NCI-H526 (cell line): ENCODE measurements at regions not wholly inside any gene's neighbourhood (a gene's known extent, or its start where the extent isn't known, plus 50 kb on each side); places are given as distances from the start of the nearest gene placed in this dataset.
"Not testable (repeated sequence)": the region's sequence is repeated elsewhere in the genome, so short reads cannot be mapped to it uniquely, and the experiment has no call there.

ENCODE experiments used
- DNase-seq, 2 experiments: peaks; one replicate each; lab custom pipeline; 2025; lab: John Stamatoyannopoulos, UW

DNA sequence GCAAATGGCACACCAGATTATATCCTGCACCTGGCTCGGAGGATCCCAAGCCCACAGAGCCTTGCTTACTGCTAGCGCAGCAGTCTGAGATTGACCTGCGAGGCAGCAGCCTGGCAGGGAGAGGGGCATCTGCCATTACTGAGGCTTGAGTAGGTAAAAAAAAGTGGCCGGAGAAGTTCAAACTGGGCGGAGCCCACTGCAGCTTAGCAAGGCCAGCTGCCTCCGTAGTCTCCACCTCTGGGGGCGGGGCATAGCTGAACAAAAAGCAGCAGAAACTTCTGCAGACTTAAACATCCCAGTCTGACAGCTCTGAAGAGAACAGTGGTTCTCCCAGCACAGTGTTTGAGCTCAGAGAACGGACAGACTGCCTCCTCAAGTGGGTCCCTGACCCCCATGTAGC, 85.4 kb upstream of the TMEM170B start:
- DNase-seq: not testable (repeated sequence)

DNA sequence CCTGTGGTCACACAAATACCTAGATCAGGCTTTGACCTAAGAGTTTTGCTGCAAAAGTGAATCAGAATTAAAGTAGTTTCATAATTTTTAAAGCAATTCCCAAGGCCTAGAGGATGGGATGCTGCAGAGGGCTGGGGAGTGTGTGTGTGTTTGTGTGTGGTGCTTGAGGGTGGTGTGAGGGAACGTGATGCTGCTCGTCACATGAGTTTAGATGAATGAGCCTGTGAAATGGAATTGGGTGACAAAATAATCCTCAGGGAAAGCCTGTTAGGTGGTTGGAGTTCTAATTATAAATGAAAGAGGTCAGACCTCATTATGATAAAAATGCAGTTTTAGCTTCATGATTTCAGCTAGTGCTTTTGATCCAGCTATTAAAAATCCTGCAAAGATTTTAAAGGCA, 87.5 kb upstream of the TMEM170B start:
- no peak for DNase-seq

DNA sequence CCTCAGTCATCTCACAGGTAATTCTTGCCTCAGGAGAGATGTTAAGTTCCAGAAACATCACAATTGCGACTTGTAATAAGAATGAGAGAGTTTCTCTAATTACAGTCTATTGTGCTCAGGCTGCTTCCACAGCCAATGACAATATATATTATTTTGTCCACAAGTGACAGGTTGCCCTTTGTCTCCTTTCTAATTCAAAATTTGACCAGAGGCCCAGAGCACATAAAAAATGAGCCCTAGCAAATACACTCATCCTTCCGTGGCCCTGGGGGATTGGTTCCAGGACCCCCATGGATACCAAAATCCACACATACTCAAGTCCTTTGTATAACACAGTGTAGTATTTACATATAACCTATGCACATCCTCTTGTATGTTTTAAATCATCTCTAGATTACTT, 88.1 kb upstream of the TMEM170B start:
- DNase-seq: no peak

DNA sequence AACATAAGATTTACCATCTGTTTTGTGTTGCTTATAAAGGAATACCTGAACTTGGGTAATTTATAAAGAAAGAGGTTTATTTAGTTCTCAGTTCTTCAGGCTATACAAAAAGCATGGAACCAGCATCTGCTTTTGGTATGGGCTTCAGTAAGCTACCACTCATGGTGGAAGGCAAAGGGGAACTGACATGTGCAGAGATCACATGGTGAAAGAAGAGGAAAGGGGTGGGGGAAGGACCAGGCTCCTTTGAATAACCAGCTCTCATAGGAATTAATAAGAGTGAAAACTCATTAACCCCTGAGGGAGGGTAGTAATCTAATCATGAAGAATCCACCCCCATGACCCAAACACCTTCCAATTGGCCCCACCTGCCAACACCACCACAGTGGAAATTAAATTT, 89.5 kb upstream of the TMEM170B start:
- DNase-seq: no peak

DNA sequence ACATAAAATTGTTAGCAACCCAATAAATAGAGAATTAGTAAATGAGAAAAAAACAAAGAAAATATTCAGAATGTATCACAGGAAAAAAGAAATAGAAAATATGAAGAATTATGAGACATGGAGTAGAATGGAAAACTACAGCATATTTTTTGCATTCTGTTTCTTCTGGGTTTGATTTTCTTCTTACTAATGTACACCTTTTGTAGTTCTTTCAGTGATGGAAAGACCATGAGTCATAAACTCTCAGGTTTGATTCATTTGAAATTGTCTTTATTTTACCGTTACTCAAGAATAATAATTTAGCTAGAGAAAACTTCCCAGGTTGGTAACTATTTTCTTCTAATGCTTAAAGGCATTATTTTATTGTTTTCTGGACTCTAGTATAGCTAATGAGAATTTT, 90.3 kb upstream of the TMEM170B start:
- DNase-seq: no peak

DNA sequence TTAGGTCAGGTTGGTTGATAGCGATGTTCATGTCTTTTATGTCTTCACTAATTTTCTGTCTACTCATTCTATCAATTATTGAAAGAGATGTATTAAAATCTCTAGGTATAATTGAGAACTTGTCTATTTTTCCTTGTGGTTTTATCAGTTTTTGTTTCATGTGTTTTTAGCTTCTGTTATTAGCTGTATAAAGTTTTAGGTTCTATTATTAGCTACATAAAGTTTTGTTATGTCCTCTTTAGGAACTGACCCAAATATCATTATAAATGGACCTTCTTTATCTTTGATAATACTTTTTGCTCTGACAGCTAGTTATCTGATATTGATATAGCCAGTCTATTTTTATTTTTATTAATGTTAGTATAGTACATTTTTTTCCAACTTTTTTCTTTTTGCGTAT, 92.4 kb upstream of the TMEM170B start:
- no peak for DNase-seq

DNA sequence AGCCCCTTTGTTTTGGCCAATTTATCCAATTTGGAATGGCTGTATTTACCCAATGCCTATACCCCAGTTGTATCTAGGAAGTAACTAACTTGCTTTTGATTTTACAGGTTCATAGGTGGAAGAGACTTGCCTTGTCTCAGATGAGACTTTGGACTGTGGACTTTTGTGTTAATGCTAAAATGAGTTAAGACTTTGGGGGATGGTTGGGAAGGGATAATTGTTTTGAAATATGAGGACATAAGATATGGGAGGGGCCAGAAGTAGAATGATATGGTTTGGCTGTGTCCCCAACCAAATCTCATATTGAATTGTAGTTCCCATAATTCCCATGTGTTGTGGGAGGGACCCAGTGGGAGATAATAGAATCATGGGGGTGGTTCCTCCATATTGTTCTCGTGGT, 94.4 kb upstream of the TMEM170B start:
- DNase-seq: not testable (repeated sequence)

DNA sequence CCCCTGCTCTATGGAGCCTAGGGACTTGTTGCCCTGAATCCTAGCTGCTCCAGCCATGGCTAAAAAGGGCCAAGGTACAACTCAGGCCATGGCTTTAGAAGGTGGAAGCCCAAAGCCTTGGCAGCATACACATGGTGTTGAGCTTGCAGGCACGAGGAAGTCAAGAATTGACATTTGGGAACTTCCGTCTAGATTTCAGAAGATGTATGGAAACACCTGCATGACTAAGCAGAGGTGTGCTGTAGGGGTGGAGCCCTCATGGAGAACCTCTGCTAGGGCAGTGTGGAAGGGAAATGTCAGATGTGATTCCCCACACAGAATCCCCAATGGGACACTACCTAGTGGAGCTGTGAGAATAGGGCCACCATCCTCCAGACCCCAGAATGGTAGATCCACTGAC, 95.1 kb upstream of the TMEM170B start:
- DNase-seq: no peak

DNA sequence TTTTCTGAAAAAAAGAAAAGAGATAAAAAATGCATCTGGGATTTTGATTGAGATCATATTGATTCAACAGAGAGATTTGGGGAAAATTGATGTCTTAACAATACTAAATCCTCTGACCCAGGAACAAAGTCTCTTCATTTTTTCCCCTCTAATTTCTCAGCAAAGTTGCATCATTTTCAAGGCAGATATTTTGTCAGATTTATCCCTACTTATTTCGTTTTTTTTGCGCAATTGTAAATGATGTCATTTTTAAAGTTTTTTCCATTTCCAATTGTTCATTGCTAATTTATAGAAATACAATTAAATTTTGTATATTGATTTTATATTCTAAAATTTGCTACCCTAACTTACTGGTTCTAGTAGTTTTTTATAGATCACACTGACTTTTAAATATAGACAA, 97.7 kb upstream of the TMEM170B start:
- DNase-seq: no peak

DNA sequence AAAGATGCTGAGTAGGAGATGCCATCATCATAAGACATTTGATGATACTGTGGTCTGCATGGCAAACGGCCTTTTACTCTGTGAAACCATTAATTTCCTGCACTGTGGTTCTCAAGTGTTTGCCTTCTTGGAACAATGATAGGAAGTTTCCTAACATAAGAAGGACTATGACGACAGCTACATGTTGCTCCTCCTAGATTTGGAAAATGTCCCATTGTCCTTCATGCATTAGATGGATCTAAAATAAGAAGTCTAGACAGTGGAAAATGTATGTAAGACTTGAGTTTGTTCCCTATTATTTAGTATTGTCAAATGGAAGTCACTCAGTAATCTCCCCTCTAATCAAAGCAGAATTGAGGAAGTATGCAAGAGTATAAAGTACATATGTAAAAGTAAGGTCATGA, 98.5 kb upstream of the TMEM170B start:
- no peak for DNase-seq

DNA sequence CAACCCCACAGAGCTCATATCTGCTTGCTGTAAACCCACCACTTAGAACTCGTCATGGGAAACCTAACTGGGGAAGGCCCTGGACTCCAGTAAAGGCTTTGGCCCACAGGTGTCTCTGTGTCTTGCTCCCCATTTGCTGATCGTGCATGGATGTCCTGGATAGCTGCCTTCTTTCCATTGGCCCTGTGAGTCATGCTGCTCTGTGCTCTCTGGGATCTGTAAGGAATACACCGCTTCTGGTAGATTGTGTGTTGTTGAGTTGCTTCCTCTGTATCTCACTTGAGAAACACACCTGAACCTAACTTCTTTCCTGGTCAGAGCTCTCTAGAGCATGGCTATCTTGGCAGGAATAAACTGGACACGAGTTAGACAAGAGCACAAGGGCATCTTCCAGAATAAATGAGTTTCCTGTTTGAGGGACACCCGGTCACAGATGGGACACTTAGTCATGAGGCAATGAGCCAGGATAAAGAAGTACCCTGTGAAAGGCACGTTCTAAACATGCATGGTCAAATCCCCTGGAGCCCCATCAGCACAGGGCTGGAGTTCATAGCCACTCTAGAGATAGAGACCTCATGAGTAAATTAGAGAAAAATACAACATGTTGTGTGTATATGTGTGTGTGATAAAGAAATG, 99.6 kb upstream of the TMEM170B start:
- no peak for DNase-seq

DNA sequence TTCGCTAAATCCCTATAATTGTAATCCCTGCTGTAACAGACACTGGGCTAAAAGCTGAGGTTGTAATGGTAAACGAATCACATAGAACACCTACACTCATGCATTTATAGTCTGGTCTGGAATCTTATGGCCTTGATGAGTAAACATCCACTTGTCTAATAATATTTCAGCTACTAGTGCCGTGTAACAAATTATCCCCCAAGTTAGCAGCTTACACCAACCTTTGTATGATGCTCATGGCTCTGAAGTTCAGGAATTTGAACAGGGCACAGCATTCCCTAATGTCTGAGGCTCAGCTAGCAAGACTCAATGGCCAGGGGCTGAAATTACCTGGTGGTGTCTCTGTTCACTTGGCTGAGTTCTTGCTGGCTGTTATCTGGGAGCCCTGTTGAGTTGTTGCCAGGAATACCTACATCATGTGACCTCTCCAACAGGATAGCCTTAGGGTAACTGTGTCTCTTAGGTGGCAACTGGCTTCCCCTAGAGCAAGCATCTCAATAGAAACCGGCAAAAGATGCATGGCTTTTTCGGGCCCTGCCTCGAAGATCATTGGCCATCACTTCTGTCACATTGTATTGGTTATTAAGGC, 100.9 kb upstream of the TMEM170B start:
- DNase-seq: no peak

DNA sequence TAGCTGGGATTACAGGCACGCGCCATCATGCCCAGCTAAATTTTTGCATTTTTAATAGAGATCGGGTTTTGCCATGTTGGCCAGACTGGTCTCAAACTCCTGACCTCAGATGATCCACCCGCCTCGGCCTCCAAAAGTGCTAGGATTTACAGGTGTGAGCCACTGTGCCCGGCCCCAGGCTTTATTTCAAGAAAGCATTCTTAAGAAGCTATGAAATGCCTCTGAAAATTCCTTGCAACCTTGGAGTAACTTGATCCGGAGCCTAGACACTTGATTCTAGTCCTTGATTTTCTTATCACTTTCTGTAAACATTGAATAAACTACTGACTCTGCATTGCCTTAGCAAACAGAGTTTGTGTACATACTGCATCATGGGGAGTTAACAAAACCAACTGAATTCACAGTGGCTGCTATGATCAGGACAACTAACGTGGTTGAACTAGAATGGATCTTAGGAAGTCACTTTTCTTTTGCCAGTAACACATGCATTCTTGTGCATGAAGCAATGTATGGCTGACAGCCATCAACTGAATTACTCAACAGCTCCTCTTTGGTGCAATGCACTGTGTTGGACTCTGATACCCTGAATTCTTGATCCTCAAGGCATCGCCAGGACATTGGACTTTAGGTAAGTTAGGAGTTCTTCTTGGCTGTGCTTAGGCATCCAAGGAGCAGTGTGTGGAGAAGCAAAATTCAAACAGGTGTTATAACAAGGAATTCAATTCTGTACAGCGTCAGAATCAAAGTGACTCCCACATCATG, 102.8 kb upstream of the TMEM170B start:
- DNase-seq: no peak

DNA sequence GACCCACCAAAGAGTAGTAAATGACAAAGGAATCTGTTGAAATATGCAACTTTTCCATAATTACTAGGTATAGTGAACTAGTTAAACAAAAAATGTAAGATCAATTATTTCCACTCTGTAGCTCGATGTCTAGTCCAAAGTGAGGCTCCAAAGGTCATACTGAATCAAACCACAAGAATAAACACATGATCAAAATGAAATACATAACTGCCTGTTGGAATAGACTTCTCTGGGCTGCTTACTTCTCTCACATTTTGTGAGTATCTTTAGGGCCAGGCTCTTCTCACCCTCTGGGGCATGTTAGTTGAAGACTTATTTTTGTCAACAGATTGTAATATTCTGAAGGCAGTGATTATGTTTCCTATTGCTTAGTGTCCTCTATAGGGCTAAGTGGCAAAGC, 103.7 kb upstream of the TMEM170B start:
- DNase-seq: no peak

DNA sequence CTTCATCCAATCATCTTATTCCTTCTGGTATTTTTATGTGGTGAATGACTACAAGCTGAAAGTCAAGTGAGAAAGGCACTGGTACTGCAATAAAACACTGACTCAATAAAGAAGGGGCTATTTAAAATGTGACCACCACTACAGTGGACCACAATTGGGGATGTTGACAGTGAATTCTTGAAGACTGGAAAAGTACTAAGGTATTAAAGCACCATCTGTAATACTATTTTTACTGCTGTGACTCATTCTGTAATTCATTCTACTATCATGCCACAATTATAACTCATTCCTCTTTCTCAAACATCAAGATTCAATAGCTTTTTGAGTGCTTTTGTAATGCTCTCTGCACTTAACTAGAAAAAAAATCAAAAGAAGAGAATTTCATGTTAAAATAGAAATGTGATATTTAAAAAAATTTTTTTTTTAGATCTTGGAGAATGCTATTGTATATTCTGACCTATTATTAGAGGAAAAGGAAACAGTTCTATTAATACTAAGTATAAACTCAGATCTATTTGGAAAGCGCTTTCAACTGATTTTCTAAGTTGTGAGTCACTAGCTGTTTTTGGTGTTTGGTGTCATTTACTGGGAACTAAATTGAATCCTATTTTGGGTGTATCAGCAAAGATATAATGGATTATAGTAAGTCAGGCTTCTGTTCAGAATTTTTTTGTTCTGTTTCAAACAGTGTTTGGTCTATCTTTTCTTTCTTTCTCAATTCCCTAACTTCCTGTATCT, 104.7 kb upstream of the TMEM170B start:
- DNase-seq: no peak

DNA sequence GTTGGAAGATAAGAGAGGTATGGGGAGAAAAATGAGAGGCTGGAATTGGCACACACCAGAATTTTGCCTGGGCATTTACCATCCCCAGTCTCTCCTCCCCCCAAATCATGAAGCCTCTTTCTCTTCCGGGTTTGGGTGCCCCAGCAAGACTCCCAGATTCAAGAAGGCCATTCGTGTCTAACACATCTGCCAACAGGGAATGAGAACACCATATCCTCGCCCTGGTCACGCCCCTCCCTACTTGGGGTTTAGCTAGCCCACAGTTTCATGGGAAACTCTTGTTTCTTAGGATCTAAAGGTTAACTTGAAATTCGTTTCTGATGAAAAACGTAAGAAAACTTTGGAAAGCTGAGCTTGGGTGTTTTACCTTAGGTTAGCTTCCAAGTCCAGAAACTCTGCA, 105.5 kb upstream of the TMEM170B start:
- no peak for DNase-seq

DNA sequence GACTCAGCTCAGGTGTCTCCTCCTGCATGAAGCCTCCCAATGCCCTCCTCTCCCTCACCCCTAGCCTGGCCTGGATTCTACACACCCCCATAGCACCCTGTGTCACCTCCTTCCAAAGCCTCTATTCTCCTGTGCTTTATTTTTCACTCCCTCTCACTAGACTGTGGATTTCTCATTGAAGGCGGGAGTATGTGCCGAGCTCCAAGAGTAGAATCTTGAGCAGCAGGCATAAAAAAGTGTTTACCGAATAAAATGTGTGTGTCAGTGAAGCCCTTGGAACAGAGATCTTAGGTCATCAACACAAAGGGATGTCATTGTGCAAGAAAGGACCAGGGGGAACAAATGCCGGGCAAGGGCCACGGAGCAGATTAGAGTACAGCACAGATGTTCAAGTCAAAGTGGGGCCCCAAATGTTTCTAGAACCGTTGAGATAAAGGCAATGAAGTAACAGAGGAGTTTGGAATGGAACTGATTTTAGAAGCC, 106.1 kb upstream of the TMEM170B start:
- DNase-seq: no peak

DNA sequence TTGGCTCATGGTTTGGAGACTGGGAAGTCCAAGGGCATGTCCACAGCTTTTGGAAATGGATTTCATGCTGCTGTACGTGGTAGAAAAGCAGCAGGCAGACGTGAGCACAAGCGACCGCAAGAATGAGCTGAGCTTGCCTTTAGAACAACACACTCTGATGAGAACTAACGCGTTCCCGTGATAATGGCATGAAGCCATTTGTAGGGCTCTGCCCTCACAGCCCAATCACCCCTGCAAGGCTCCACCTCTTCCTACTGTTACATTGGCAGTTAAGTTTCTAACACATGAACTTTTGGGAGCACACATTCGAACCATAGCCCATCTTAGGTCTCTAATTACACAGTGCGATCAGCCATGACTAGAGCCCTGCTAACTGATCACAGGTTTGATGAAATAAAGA, 107.5 kb upstream of the TMEM170B start:
- no peak for DNase-seq

DNA sequence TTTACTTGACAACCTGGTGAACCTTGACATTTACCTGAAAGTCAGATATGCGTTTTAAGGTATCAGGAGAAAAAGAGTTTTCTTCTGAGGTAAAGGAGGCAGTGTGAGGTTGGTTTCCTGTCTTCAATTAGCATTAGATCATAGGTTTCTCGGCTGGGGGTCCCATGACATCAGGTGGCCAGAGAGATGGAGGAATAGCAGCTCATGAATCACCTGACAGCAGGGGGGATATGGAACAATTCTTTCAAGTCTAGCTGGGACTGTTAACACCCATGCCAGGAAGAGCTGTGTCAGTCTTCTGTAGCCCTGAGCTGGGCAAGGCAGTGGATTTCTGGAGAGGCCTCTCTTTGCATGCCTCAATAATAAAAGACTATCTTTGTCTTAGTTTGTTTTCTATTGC, 108.0 kb upstream of the TMEM170B start:
- no peak for DNase-seq

DNA sequence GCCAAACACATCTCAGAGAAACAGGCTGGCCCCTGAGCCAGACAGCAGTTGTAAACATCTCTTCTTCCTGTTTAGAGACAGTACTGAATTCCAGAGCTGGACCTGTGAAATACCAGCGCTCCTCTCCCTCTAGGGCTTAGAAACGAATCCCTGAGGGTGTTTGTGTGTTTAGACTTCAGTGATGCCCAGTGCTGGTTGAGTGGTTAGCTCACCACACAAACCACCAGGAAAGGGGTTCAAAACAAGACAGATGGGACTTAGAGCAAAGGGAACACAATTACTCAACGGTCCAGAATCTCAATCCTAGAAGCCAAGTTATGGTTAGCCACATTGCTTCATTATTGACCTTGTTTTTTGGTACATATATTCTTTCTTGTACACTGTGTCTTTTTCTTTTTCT, 108.7 kb upstream of the TMEM170B start:
- DNase-seq: no peak

DNA sequence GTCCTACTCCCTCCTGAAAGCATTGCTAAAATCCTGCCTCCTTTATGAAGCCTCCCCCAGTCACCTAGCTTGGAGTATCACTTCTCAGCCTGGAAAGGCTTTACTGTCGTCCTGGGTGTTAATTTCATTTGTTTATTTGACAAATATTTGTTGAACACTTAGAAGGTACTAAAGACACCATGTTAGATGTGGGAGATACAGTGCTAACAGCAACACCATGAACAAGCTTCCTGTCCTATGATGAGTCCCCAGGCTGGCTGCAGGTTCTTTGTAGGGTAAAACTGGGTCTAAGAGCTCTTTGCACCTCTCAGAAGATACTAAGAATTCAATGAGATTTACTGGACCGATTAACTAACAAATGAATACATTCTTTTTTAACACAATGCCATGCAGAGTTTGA, 109.2 kb upstream of the TMEM170B start:
- no peak for DNase-seq

DNA sequence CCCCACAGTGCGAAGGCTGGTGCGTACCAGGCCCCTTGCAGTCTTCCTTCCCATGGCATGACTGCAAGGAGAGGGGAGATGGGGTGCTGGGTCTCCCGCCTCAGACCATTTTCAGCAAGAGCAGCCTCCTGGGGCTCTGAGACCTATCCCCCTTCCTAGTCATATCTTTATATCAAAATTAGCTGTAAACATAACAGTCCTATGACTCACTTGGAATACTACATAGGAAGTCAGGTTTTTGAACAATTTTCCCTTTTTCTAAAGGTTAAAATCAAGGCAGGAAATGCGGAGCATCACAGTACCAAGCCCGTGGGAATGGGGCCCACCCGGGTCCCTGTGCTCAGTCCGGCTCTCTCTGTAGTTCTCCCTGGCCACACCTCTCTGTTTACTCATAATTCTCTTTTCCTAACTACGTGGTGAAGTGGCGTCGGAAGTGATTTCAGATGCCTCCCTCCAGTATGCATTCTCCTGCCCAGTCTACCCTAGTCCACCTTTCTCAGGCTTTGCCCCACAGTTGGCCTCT, 109.8 kb upstream of the TMEM170B start:
- DNase-seq: no peak
